ENCODE measurements at regions not wholly inside any gene's neighbourhood (a gene's known extent, or its start where the extent isn't known, plus 50 kb on each side); places are given as distances from the start of the nearest gene placed in this dataset.

DNA sequence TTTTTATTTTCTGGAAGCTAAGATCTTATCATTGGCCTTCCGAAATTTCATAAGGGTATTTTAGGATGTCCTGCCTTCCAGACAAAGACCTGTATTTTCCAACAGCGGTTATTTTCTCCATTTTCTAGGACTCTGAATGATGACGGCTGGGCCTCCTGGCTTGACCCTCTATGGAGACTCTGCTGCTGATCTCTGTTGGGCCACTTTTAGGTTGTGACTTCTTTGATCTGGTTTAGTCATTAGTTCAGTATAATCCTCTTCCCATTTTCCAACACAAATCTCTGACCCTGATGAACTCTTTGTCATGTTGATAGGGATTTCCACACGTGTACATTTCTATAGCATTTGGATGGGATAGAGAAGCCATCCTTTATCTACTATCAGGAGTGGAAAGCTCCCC, 93.7 kb downstream of the HS1BP3 start:
- no peak for TF ChIP-seq ZNF565 (CRISPR knock-in tag; conservative IDR thresholded peaks at IDR 0.05; ENCODE audit: low read depth)
- TF ChIP-seq PATZ1 (CRISPR knock-in tag; IDR thresholded peaks at IDR 0.05; ENCODE audit: borderline replicate concordance): no peak
- no peak for TF ChIP-seq GLIS3 (CRISPR knock-in tag; IDR thresholded peaks at IDR 0.05)
- no peak for TF ChIP-seq ZFP3 (CRISPR knock-in tag; IDR thresholded peaks at IDR 0.05)

Data from SK-N-SH treated with all-trans-retinoic acid at 6 μM for 48 hours (cell line).